GF-D8 (cell line): ENCODE measurements at regions not wholly inside any gene's neighbourhood (a gene's known extent, or its start where the extent isn't known, plus 50 kb on each side); places are given as distances from the start of the nearest gene placed in this dataset.
A peak's percentile ranks its signal among the peaks of the same experiment; 100 is the strongest.

ENCODE experiments used
- DNase-seq: peaks from one replicate; lab custom pipeline; 2025; lab: John Stamatoyannopoulos, UW

- DNase-seq, result no peak
These were observed 149.4 kb upstream of the PLEKHG7 start for GRCh38 chr12:92553389-92553788.

GRCh38 chr12:92552412-92553108 lies 150.2 kb upstream of the PLEKHG7 start:
- DNase-seq, result no peak

DNA sequence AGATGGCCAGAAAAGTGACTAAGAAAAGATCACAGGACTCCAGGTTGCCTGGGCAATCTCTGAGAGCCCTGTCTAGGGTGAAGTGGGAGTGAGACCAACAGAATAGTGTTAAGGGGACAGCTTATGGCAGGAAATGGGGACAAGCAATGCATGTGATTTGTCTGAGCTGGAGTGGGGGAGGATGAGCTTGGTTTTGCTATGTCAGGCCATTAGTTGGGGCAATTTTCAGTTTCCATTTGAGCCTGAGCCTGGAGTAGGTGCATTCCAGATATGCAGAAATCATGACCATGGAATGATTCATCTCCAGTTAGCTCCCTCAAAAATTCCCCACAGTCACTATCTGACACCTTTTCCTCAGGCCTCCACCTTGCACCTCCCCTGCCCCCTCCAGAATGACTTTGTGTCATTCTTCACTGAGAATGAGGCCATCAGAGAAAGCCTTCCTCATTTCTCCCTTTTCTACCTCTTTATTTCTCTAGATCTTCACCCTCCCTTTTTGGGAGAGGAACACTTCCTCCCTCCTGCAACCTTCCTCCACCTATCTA lies 150.9 kb upstream of the PLEKHG7 start:
- DNase-seq, result no peak

- no peak for DNase-seq
These were observed 151.6 kb upstream of the PLEKHG7 start for GRCh38 chr12:92551210-92551609.

DNA sequence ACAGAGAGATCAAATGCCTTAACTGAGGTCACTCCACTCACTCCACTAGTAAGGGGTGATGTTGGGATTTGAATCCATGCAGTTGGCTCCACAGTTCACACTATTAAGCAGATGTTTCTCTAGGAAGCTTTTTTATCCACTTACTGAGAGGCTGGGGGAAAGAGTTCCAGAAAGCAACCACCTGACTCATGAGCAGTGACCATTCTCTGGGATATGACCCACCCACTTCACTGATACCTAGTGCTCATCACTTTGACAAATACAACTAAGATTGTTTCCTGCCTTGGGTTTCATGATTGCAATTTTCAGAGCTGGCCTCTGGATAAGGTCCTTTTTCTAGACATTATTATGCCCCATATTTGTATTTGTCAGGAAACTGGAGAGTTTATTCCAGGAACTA lies 152.1 kb upstream of the PLEKHG7 start:
- DNase-seq, result no peak

DNA sequence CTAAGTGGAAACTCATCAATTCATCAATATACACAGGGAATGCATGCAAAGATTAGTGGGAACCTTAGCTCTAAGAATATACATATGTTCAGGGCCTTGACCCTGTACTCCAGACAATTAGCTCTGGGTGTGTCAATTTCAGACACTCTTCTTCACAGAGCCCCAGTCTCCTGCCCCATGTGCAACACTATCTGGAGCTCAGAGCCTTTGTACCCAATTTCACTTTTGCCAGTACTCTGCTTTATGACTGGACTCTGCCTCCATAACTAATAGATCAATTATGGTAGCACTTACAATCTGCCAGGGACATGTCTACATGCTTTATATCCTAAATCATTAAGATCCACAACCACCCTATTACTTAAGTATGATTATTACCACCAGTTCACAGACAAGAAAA lies 152.5 kb upstream of the PLEKHG7 start:
- no peak for DNase-seq

GRCh38 chr12:92549516-92549915 lies 153.3 kb upstream of the PLEKHG7 start:
- no peak for DNase-seq

GRCh38 chr12:92547906-92548305 lies 154.9 kb upstream of the PLEKHG7 start:
- DNase-seq, result no peak

DNA sequence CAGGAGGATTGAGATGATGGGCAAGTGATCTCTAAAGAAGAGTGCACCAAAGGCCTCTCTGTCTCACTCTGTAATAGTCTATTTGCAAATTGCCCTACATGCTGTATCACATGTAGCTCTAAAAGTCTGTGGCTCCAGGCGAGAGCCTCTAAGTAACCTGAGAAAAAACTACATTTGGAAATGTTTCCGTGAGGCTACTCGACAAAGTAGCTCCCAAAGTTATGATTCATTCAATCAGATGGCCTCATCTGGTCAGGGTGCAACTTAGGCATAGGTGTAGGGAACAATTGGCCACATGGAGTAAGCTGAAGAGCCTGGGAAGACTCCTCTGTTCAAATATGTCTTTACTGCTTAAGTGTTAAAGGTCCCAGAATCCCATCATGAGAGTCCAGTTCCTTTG lies 155.4 kb upstream of the PLEKHG7 start:
- DNase-seq, result no peak

GRCh38 chr12:92546635-92547348 lies 156.0 kb upstream of the PLEKHG7 start:
- no peak for DNase-seq

DNA sequence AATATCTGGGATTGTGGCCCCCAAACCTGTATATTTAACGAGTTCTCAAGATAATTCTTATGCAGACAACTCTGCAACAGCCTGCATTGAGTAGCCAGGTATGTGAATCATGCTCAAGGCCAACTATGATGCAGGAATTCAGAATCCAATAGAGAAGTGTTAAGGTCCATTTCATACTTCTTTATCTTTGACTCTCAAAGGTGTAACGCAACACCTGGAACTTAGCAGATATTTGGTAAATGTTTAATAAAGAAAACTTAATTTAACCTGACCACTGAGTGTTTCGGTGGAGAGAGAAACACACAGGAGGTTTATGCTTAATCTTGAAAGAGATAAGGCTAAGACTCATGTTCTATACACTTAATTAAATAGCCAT lies 156.5 kb upstream of the PLEKHG7 start:
- no peak for DNase-seq

- DNase-seq, result no peak
These were observed 158.5 kb upstream of the PLEKHG7 start for GRCh38 chr12:92544322-92544721.

GRCh38 chr12:92543840-92544239 lies 158.9 kb upstream of the PLEKHG7 start:
- DNase-seq, result no peak

- DNase-seq, result no peak
These were observed 159.4 kb upstream of the PLEKHG7 start for GRCh38 chr12:92543359-92543758.

GRCh38 chr12:92541731-92542130 lies 161.1 kb upstream of the PLEKHG7 start:
- no peak for DNase-seq

DNA sequence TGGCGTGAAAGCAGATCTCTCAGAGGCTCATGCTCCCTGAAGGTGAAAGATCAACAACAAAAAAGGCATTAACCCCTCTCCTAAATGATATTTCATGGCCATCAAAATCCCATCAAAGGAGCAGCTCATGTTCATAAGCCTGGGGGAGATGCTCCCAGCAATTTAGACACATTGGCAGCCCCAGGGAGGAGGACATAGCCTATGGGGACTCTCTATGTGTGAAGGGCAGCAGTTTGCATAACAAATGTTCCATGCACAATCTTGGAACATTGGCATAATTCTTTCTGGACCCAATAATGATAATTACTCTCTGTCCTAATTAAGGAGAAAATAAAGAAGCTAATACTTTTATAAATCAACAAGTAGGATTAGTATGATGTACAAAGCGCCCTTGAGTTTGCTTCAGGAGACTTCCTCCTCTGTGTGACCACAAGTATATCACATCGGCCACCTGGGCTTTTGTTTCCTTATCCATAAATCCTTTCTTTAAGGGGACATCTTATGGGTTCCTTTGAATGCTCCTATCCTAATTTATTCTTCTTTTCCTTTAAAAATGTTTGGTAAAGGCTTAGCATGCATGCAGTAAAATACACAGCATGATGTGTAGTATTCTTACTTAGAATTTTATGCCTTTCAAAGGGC lies 161.9 kb upstream of the PLEKHG7 start:
- peak; percentile 26 for DNase-seq

DNA sequence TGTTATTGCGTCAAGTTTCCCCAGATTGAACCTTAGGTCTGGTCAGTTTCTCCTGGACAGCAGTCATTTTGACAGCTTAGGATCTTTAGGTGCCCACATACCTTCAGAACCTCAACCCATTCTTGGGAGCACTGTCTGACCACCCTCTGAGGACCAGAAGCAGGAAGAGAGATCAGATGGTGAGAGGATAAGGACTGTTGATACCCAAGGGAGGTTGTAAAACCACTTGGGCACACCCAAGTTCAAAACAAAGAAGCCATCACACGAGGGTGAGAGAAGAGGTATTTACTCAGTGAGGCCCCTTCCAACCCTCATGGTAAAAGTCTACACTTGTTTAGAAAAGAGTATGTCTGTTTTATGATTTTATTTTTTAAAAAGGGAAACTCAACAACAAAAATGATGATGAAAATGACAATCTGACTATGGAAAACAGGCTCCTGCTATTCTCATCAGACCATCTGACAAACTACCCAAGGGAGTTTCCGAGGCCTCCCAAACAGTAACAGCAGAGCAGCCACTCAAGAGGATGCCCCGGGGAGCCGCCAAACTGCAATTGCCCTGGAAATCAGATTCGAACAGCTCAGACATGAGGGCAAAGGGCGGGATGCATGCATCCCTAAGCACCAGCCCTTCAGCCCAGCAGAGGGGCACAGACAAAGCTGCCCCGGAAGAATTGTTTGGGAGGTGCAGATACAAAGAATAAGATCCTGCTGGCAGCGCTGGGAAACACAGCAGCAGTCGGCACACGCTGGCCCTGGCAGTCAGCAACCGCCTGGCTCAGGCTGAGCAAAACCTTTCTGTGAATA lies 162.6 kb upstream of the PLEKHG7 start:
- peak; percentile 40 for DNase-seq

GRCh38 chr12:92539110-92539749 lies 163.6 kb upstream of the PLEKHG7 start:
- DNase-seq, result peak; percentile 92

DNA sequence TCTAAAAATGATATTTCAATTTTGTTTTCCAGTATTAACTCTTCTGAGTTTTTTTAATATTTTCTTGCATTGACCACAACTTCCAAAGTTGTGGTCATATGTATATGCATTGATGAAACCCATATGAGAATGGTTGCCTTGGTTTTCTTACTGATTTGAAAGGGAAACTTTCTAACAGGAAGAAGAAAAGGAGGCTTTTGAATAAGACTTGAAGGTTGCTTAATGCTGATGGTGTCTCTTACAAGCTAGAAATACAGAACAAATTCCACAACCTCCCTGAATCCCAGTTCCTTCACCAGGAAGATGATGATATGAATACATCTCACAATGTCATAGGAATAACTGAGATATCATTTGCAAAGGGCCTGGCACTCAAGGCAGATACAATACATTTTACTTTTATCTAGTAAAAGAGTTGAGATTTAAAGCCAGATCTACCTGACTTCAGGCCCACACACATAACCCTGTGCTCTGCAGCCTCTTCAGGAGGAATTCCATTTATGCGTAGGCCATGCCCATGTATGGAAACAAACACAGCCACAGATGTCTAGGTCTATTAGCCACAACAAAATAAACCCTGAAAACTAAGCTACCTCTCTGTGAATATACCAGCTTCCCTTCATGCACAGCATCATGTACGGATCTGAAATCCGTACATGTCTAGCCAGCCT lies 165.4 kb upstream of the PLEKHG7 start:
- DNase-seq, result no peak

DNA sequence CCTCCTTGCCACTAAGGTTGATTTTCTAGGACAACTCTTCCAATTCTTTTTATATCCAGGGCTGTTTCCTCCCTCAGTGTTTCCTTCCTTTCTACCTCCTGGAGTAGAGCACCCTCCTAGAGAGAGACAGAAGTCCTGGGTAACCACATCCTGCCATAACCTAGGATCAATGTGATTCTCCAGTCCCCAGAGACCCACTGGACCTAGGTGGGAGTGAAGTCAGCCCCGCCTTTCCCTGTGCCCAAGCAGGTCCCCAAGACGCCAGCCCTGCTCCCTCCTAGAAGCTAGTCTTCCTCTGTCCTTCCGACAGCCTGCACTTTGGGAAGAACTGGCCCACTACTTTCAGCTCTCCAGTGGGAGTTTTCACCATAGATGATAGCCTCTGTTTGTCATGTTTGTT lies 166.8 kb upstream of the PLEKHG7 start:
- DNase-seq, result no peak

DNA sequence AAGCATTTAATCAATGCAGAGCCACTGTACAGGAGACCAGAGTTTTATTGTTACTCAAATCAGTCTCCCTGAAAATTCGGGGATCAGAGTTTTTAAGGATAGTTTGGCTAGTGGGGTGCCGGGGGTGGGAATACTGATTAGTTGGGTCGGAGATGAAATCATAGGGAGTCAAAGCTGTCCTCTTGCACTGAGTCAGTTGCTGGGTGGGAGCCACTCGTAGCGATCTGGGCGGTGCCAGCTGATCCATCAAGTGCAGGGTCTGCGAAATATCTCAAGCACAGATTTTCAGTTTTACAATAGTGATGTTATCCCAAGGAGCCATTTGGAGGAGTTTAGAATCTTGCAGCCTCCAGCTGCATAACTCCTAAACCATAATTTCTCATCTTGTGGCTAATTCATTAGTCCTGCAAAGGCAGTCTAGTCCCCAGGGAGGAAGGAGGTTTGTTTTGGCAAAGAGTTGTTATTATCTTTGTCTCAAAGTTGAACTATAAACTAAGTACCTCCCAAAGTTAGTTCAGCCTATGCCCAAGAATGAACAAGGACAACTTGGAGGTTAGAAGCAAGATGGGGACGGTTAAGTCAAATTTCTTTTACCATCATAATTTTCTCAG lies 169.4 kb upstream of the PLEKHG7 start:
- no peak for DNase-seq
